HUDEP-2 (cell line): ENCODE measurements at regions not wholly inside any gene's neighbourhood (a gene's known extent, or its start where the extent isn't known, plus 50 kb on each side); places are given as distances from the start of the nearest gene placed in this dataset.
"Not testable (repeated sequence)": the region's sequence is repeated elsewhere in the genome, so short reads cannot be mapped to it uniquely, and the experiment has no call there.

ENCODE experiments used
- DNase-seq, 76 experiments: peaks; one replicate each; lab custom pipeline; 2025; ENCODE audit not compliant: unreplicated experiment in 76 of 76; lab: John Stamatoyannopoulos, UW

- DNase-seq: not testable (repeated sequence)
Measured at GRCh38 chr7:13025043-13025442, 337.6 kb downstream of the ARL4A start.

GRCh38 chr7:13027321-13027720, 339.9 kb downstream of the ARL4A start:
- DNase-seq: no peak

GRCh38 chr7:13028036-13028824, 340.8 kb downstream of the ARL4A start:
- no peak for DNase-seq

GRCh38 chr7:13028825-13029099, 341.3 kb downstream of the ARL4A start:
- no peak for DNase-seq

- DNase-seq: no peak
Measured at GRCh38 chr7:13031468-13031867, 344.0 kb downstream of the ARL4A start.

GRCh38 chr7:13032084-13032483, 344.7 kb downstream of the ARL4A start:
- no peak for DNase-seq

- no peak for DNase-seq
Measured at GRCh38 chr7:13032576-13032975, 345.1 kb downstream of the ARL4A start.

- DNase-seq: no peak
Measured at GRCh38 chr7:13034693-13035092, 347.3 kb downstream of the ARL4A start.

GRCh38 chr7:13035233-13035632, 347.8 kb downstream of the ARL4A start:
- DNase-seq: no peak

- no peak for DNase-seq
Measured at GRCh38 chr7:13036256-13036780, 348.9 kb downstream of the ARL4A start.

- DNase-seq: no peak
Measured at GRCh38 chr7:13037216-13037615, 349.8 kb downstream of the ARL4A start.

- DNase-seq: no peak
Measured at GRCh38 chr7:13041368-13041988, 354.0 kb downstream of the ARL4A start.

GRCh38 chr7:13042605-13043236, 355.3 kb downstream of the ARL4A start:
- DNase-seq: no peak

GRCh38 chr7:13044309-13044708, 356.9 kb downstream of the ARL4A start:
- DNase-seq: no peak

- no peak for DNase-seq
Measured at GRCh38 chr7:13047061-13047460, 359.6 kb downstream of the ARL4A start.

- DNase-seq: no peak
Measured at GRCh38 chr7:13049946-13050345, 362.5 kb downstream of the ARL4A start.

GRCh38 chr7:13050703-13051102, 363.3 kb downstream of the ARL4A start:
- peak in 7 of 76 experiments; percentile 6 to 27 (median 10) for DNase-seq

- no peak for DNase-seq
Measured at GRCh38 chr7:13055732-13056368, 368.4 kb downstream of the ARL4A start.

- no peak for DNase-seq
Measured at GRCh38 chr7:13057462-13058200, 370.2 kb downstream of the ARL4A start.

- DNase-seq: no peak
Measured at GRCh38 chr7:13060173-13060572, 372.7 kb downstream of the ARL4A start.

GRCh38 chr7:13061115-13061514, 373.7 kb downstream of the ARL4A start:
- DNase-seq: no peak
